Stimulated activated CD4-positive, alpha-beta T cell treated with anti-CD3 and anti-CD28 coated beads, TNF-alpha, amount 100 ng/mL, for 1 hour (primary cell): ENCODE measurements at regions not wholly inside any gene's neighbourhood (a gene's known extent, or its start where the extent isn't known, plus 50 kb on each side); places are given as distances from the start of the nearest gene placed in this dataset.
"Not testable (repeated sequence)": the region's sequence is repeated elsewhere in the genome, so short reads cannot be mapped to it uniquely, and the experiment has no call there.

ENCODE experiments used
- DNase-seq, 3 donors: peaks; one replicate each; pipeline ENCODE4 v3.0.0-alpha.2; 2020; ENCODE audit warnings: low read depth in 3 of 3, low spot score in 1 of 3

- DNase-seq: no peak
Observed at GRCh38 chr21:15586752-15587427, 142.9 kb upstream of the USP25 start.

DNA sequence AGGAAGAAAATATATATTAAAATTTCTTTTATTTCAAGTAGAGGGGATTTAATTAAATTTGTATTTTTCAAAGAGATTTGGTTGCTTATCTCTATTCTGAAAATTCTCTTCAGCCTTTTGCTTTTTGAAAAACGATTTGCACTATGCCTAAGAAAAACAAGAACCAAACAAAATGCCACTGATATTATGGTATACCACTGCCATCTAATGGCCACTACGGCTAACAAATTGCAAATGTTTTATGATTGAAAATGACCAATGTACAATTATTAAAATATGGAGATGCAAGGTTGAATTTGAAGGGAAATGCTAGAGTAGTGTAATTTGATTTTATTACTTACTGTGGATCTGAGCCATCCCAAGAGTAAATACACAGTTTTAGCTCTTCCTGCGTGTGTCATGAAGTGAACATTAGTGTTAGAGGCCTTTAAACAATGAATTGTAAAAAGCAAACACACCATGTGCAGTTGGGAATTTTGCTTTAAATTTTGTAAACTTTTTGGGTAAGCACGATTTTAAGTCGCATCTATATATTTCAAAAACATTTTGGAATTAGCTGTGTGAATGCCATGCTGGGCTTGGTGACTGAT is 137.4 kb upstream of the USP25 start:
- no peak for DNase-seq

DNA sequence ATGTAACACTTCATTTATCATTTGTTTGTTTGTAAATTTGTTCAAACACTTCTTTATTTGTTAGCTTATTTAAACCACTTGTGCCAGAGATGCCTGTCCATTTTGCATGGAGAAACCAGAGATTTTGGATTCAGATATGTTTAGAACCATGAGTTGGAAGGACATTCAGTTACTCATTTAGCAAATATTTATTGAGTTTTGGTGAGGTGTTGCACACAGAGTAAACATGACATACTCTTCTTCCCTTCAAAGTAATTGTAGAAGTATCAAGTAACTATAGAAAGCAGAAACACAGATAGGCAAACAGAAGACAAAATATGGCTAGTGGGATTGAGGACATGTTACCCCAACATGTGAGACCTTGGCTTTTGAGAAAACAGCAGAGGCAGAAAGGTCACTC is 136.8 kb upstream of the USP25 start:
- DNase-seq: no peak

DNA sequence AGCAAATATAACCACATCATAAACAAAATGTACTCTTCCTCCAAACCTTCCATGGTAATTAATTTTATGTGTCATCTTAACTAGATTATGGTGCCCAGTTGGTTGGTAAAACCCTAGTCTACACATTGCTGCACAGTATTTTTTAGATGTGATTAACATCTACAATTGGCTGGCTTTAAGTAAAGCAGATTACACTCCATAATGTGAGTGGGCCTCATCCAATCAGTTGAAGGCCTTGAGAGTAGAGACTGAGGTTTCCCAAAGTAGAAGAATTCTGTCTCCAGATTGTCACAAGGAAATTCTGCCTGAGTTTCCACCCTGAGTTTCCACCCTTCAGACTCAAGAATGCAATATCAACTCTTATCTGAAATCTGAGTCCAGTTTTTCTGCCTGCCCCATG is 128.4 kb upstream of the USP25 start:
- no peak for DNase-seq

DNA sequence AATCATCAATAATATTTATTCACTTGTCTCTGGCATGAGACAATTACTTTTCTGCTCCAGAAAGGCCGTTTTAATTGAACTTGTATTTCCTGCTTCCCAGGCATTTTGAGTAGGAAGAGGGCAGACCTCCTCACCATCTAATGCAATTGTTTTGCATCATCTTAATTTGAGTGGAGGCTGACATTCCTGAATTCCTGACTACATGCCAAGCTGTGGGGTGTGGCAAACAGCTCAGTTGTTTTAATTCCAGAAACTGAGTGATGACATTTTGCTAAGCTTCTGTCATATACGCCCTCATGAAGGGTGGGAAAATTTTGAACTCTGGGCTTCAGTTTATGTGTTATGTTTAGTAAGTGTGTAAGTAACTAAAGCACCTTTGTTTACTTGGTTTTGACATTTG is 125.4 kb upstream of the USP25 start:
- DNase-seq: no peak

DNA sequence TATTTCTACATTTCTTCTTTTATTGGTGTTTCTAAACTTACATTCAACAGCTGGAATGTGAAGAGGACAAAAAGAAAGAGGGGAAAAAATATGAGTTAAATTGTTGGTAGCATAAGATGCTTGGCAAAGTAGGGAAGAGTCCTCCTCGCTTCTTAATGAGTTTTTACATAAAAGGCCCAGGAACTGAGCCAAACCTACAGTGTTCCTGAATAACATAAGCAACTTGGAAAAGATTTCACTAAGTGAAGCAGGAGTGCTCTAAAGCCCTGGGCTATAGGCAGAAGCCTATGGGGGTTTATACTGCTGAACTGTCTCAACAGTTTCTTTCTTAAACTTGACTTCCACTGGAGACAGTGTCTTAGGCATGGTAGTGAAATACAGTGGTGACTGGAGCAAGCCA is 115.0 kb upstream of the USP25 start:
- DNase-seq: no peak

DNA sequence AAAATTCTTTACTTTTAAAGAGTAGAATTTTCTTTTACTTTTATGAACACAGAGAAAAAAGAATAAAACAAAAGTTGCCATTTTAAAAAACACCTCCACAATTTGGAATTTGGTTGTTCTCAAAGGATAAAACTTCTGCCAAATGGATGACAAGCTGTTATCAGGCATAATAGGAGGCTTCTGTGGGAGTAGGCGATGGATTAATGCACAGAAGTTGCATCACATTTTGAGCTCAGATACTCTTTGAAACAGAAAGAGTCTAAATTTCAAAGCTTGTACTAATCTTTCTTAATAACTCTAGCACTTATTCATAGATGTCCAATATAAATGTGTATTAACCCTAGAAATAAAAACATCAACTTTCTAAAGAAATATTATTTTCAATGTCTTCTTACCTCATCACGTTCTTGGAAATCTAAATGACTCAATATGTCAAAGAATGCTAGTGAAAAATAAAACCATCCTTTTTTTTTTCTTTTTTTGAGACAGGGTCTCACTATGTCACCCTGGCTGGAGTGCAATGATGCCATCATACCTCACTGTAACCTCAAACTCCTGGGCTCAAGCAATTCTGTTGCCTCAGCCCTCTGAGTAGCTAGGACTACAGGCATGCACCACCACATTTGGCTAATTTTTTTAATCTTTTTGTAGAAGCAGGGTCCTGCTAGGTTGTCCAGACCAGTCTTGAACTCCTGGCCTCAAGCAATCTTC is 112.8 kb upstream of the USP25 start:
- no peak for DNase-seq

GRCh38 chr21:15617964-15618363 is 111.8 kb upstream of the USP25 start:
- DNase-seq: no peak

GRCh38 chr21:15620892-15621291 is 108.9 kb upstream of the USP25 start:
- DNase-seq: no peak

DNA sequence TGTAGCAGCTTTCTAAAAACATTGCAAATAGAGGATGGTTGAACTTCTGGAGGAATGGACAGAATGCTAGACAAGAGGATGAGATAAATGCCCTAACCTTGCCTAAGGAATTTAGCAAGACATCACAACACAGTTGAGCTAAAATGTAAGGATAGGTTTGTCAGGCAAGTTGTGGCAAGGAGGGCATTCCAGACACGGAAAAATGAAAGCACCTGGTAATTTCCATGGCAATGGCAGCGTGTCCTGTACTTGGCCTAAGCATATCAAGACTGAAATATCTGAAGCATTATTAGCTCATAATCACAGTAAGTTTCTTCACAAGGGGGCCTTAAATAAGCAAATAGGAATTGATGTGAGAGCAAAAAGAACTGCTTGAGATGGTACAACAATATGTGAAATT is 105.1 kb upstream of the USP25 start:
- DNase-seq: no peak

DNA sequence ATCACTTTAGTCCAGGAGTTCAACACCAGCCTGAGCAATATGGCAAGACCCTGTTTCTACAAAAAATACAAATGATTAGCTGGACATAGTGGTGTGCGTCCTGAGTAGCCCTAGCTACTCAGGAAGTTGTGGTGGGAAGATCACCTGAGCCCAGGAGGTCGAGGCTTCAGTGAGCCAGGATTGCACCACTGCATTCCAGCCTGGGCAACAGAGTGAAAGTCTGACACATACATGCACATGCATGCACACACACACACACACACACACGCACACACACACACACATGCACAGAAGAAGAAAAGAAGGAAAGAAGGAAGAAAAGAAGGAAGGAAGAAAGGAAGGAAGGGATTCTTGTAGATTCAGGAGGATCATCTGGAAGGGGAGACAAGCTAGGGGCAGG is 104.4 kb upstream of the USP25 start:
- no peak for DNase-seq

DNA sequence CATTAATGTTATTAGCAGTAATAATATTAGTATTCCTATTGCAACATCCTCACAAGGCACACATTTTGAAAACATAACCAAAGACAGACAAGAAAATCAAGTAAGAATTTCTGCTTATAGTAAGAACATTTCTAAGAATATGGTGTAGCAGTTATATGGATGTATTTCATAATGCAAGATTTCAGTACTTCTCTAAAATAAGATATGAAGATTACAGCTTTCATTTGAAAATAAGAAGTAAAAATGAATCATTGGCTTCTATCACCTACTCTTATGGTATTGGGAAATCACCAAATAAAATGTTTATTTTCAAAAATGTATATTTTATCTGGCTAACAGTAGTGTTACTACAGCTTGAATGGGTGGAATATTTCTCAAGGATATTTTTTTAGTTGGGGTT is 103.8 kb upstream of the USP25 start:
- no peak for DNase-seq

DNA sequence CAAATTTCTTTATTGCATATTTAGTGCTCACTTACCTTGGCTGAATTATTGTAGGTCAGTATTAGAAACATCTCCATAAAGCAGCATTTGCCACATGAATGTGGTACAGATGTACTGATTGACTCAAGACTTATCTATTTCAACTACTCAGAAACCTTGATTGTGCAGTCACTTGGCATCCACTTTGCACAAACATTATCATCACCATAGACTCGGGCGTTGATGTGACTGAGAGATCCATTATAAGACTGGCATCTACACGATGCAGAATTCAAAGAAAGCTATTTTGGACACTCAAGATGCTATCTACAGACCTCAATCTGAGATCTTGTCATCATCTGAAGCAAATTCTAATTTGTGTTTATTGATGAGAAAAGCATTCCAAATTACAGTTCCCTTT is 102.8 kb upstream of the USP25 start:
- no peak for DNase-seq

DNA sequence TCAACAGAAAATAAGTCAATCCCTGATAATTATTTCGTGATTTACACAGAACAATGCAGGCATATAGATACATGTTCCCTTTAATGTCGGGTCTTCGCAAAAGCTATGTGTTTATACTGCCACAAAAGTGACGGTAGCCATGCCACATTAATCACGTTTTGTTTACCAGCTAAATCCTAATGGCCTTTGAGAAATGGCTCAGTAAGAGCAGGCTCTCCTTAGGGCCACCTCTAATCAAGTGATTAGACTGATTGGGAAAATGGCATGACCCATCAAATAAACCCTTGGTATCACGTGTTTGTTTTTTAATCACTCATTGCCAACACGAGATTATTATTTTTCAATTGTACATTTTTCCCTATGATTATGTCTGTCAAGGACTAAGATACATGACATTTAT is 102.0 kb upstream of the USP25 start:
- no peak for DNase-seq

GRCh38 chr21:15631342-15631741 is 98.4 kb upstream of the USP25 start:
- no peak for DNase-seq

DNA sequence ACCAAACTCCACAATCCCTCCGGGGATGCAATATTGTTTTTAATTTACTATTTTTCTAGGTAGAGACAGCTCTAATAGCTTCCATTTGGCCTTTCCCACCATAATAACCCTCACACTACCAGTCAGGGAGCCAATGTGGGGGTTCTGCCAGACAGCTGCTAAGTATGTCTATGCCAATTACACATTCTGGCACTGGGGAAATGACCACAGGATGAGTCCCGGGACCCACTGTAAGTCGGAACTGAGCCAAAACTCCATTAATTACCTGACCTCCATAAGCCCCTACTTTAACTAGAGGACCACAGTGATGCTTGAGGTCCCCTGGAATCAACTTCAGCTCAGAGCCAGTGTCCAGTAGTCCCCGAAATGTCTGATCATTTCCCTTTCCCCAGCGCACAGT is 95.2 kb upstream of the USP25 start:
- not testable (repeated sequence) for DNase-seq

GRCh38 chr21:15638856-15639549 is 90.8 kb upstream of the USP25 start:
- DNase-seq: no peak

DNA sequence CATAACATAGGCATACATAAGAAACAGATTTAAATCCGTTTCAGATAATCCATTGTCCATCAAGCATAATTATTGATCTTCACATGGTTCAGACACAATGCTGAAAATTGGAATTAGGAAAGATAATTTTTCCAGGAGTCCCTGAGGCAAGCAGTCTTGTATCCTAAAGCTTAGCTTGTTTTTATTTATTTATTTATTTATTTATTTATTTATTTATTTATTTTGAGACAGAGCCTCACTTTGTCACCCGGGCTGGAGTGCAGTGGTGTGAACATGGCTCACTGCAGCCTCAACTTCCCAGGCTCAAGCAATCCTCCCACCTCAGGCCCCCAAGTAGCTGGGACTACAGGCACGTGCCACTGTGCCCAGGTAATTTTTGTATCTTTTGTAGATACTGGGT is 89.7 kb upstream of the USP25 start:
- not testable (repeated sequence) for DNase-seq

GRCh38 chr21:15644489-15644888 is 85.3 kb upstream of the USP25 start:
- DNase-seq: no peak

GRCh38 chr21:15645830-15646229 is 84.0 kb upstream of the USP25 start:
- DNase-seq: no peak

- no peak for DNase-seq
Observed at GRCh38 chr21:15650735-15651134, 79.0 kb upstream of the USP25 start.

DNA sequence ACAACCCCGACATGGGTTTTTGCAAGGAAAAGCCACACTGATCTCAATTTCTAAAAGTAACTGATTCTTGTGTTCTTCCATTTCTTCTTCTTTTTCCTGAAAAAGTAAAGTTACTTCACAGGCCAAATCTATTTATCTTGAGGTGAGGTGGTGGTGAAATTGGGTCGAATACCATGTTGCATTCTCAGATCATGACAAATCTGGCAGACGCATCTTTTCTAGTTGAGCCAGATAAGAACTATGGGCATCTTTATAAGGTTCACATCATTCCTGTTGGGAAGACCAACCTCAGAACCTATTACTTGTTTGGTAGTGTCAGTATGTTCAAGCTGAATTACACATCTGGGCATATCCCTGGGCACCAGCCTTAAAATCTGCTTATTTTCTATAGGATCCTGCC is 78.6 kb upstream of the USP25 start:
- no peak for DNase-seq
